H1 (cell line): ENCODE measurements at regions not wholly inside any gene's neighbourhood (a gene's known extent, or its start where the extent isn't known, plus 50 kb on each side); places are given as distances from the start of the nearest gene placed in this dataset.

Experiments used
- CTCF ChIA-PET: fragments of 300-600 bp; sonication (Branson Sonifier 250); formaldehyde crosslinking; loops from one replicate; lab custom pipeline; 2021; ENCODE audit not compliant: partially characterized antibody; lab: Charles Lee
- POLR2A ChIA-PET: fragments of 300-600 bp; sonication (Branson Sonifier 250); formaldehyde crosslinking; loops from one replicate; lab custom pipeline; 2021; ENCODE audit warnings: inconsistent platforms; ENCODE audit not compliant: partially characterized antibody; lab: Charles Lee
- DNase-seq, 2 experiments: peaks; one replicate each; pipeline versions ENCODE4 v3.0.0 to v3.0.0-alpha.2; 2010 to 2022; ENCODE audit warnings: low spot score in 2 of 2, low read depth in 1 of 2, mixed read lengths in 1 of 2
- FAIRE-seq: peaks from 2 replicates; lab custom pipeline; 2011; peaks lifted over from hg19 to GRCh38; lab: Jason Lieb, UNC
- H2AFZ ChIP-seq: 2 replicates; pipeline ENCODE4 v1.8.1; 2012; ENCODE audit warnings: low read length, inconsistent platforms
- H2AK5ac ChIP-seq: 2 replicates; pipeline ENCODE4 v1.6.1; 2013; ENCODE audit warnings: low read depth, low read length
- H2BK120ac ChIP-seq: replicated peaks from 2 replicates; pipeline ENCODE3; 2013; ENCODE audit warnings: low read depth, low read length, inconsistent platforms
- H2BK12ac ChIP-seq: 2 replicates; pipeline ENCODE4 v1.6.1; 2013; ENCODE audit warnings: low read depth, low read length
- H2BK15ac ChIP-seq: 2 replicates; pipeline ENCODE4 v1.6.1; 2013; ENCODE audit warnings: low read length
- H2BK20ac ChIP-seq: 2 replicates; pipeline ENCODE4 v1.6.1; 2013; ENCODE audit warnings: low read length
- H2BK5ac ChIP-seq: 2 replicates; pipeline ENCODE4 v1.6.1; 2013; ENCODE audit warnings: low read depth, low read length
- H3K14ac ChIP-seq: 2 replicates; pipeline ENCODE4 v1.6.1; 2013; ENCODE audit warnings: inconsistent platforms; ENCODE audit not compliant: insufficient read length
- H3K18ac ChIP-seq: 2 replicates; pipeline ENCODE4 v1.6.1; 2013; ENCODE audit warnings: low read length; ENCODE audit errors: extremely low read depth
- H3K23ac ChIP-seq: 2 replicates; pipeline ENCODE4 v1.6.1; 2013; ENCODE audit warnings: inconsistent platforms; ENCODE audit not compliant: insufficient read length
- H3K23me2 ChIP-seq: 2 replicates; pipeline ENCODE4 v1.6.1; 2013; ENCODE audit warnings: low read depth, low read length
- H3K27ac ChIP-seq: 2 replicates; pipeline ENCODE4 v1.6.1; 2011; ENCODE audit warnings: low read depth, low read length, inconsistent platforms
- H3K27me3 ChIP-seq, 4 experiments: replicated peaks in 1 of 4; 1 replicate in 1 of 4; 2 replicates in 3 of 4; pipeline versions ENCODE4 v1.6.1 to v1.8.1; 2011 to 2013; ENCODE audit warnings: low read length in 3 of 4, mild to moderate bottlenecking in 3 of 4, inconsistent platforms in 2 of 4, mixed read lengths in 2 of 4, moderate library complexity in 1 of 4; ENCODE audit not compliant: control insufficient read depth in 3 of 4, insufficient read depth in 3 of 4; ENCODE audit errors: extremely low read depth in 1 of 4
- H3K36me3 ChIP-seq, 4 experiments: 2 replicates each; pipeline versions ENCODE4 v1.6.1 to v1.8.1; 2011 to 2013; ENCODE audit warnings: mild to moderate bottlenecking in 4 of 4, low read length in 3 of 4, moderate library complexity in 2 of 4, control low read depth in 1 of 4, inconsistent platforms in 1 of 4; ENCODE audit not compliant: insufficient read depth in 4 of 4, control insufficient read depth in 2 of 4
- H3K4ac ChIP-seq: replicated peaks from 2 replicates; pipeline ENCODE3; 2013; ENCODE audit warnings: low read length, low read depth, mixed read lengths, inconsistent platforms; ENCODE audit not compliant: insufficient read length
- H3K4me1 ChIP-seq, 4 experiments: replicated peaks in 1 of 4; 1 replicate in 1 of 4; 2 replicates in 3 of 4; pipeline versions ENCODE4 v1.6.1 to v1.8.1; 2011 to 2013; ENCODE audit warnings: low read length in 3 of 4, inconsistent platforms in 2 of 4, mixed read lengths in 1 of 4; ENCODE audit not compliant: insufficient read depth in 4 of 4, control insufficient read depth in 3 of 4
- H3K4me2 ChIP-seq, 2 experiments: 2 replicates each; pipeline versions ENCODE4 v1.6.1 to v1.8.1; 2011 to 2013; ENCODE audit warnings: low read depth in 2 of 2, low read length in 2 of 2, control low read depth in 1 of 2, inconsistent platforms in 1 of 2, mild to moderate bottlenecking in 1 of 2; ENCODE audit not compliant: insufficient read depth in 1 of 2
- H3K4me3 ChIP-seq, 4 experiments: fragments of 200-600, 300-600 bp in 1 of 4; sonication (generic), shearing (Covaris generic), sonication (Bioruptor Twin) in 1 of 4; 2 replicates each; pipeline versions ENCODE4 v1.5.1 to v1.8.1; 2011 to 2016; ENCODE audit warnings: low read length in 4 of 4, low read depth in 3 of 4, control low read depth in 2 of 4, inconsistent platforms in 2 of 4, mild to moderate bottlenecking in 2 of 4, mixed read lengths in 1 of 4, moderate library complexity in 1 of 4; ENCODE audit not compliant: insufficient read depth in 2 of 4; ENCODE audit errors: extremely low read depth in 1 of 4
- H3K56ac ChIP-seq: replicated peaks from 2 replicates; pipeline ENCODE3; 2013; ENCODE audit warnings: low read depth, mild to moderate bottlenecking, mixed read lengths, low read length, inconsistent platforms; ENCODE audit not compliant: insufficient read length
- H3K79me1 ChIP-seq: 2 replicates; pipeline ENCODE4 v1.6.1; 2013; ENCODE audit warnings: low read depth, low read length, control low read depth
- H3K79me2 ChIP-seq, 2 experiments: 2 replicates each; pipeline versions ENCODE4 v1.6.1 to v1.8.1; 2012 to 2013; ENCODE audit warnings: low read length in 2 of 2, mild to moderate bottlenecking in 2 of 2, inconsistent platforms in 1 of 2; ENCODE audit not compliant: insufficient read depth in 2 of 2, control insufficient read depth in 1 of 2
- H3K9ac ChIP-seq, 4 experiments: replicated peaks in 1 of 4; 1 replicate in 1 of 4; 2 replicates in 3 of 4; pipeline versions ENCODE4 v1.6.1 to v1.8.1; 2011 to 2013; ENCODE audit warnings: low read depth in 3 of 4, low read length in 3 of 4, control low read depth in 2 of 4, mild to moderate bottlenecking in 2 of 4, moderate library complexity in 2 of 4, inconsistent platforms in 1 of 4; ENCODE audit errors: extremely low read depth in 1 of 4
- H3K9me3 ChIP-seq, 2 experiments: 2 replicates each; pipeline versions ENCODE4 v1.6.1 to v1.8.1; 2012 to 2013; ENCODE audit warnings: mild to moderate bottlenecking in 2 of 2, moderate library complexity in 2 of 2, control low read depth in 1 of 2, inconsistent platforms in 1 of 2, low read depth in 1 of 2, low read length in 1 of 2, mixed read lengths in 1 of 2; ENCODE audit not compliant: insufficient read depth in 2 of 2
- H4K20me1 ChIP-seq, 2 experiments: replicated peaks in 1 of 2; 2 replicates each; pipeline versions ENCODE3 to v1.8.1; 2011 to 2013; ENCODE audit warnings: inconsistent platforms in 2 of 2, low read length in 2 of 2, mild to moderate bottlenecking in 1 of 2; ENCODE audit not compliant: insufficient read depth in 2 of 2, control insufficient read depth in 1 of 2
- H4K5ac ChIP-seq: 2 replicates; pipeline ENCODE4 v1.6.1; 2013; ENCODE audit warnings: low read length, low read depth, mixed read lengths, inconsistent platforms; ENCODE audit not compliant: insufficient read length
- H4K8ac ChIP-seq: 2 replicates; pipeline ENCODE4 v1.8.0; 2013; ENCODE audit warnings: mild to moderate bottlenecking, moderate library complexity, low read length, inconsistent platforms; ENCODE audit not compliant: insufficient read depth; ENCODE audit errors: extremely low read depth
- H4K91ac ChIP-seq: replicated peaks from 2 replicates; pipeline ENCODE3; 2013; ENCODE audit warnings: low read length, mixed read lengths, inconsistent platforms; ENCODE audit not compliant: insufficient read length
- CHD2 ChIP-seq: IDR thresholded peaks from 2 replicates; pipeline ENCODE4 v1.6.1; 2012; ENCODE audit warnings: low read length, improper control_type of control experiment
- FOSL1 ChIP-seq: IDR thresholded peaks from 2 replicates; pipeline ENCODE4 v1.6.1; 2011; ENCODE audit warnings: mild to moderate bottlenecking, low read depth, low read length, moderate library complexity; ENCODE audit not compliant: insufficient read depth
- GABPA ChIP-seq: IDR thresholded peaks from 2 replicates; pipeline ENCODE4 v1.6.1; 2011; ENCODE audit warnings: mild to moderate bottlenecking, low read length, moderate library complexity, borderline replicate concordance; ENCODE audit not compliant: insufficient read depth
- GTF2F1 ChIP-seq: IDR thresholded peaks from 2 replicates; pipeline ENCODE4 v1.6.1; 2012; ENCODE audit warnings: low read depth, low read length, improper control_type of control experiment, borderline replicate concordance
- HDAC6 ChIP-seq: IDR thresholded peaks from one replicate; pipeline ENCODE4 v1.7.1; 2012; ENCODE audit warnings: low read depth, mild to moderate bottlenecking, inconsistent platforms, low read length, moderate library complexity
- KDM5A ChIP-seq: fragments of 200-600 bp; IDR thresholded peaks from 2 replicates; pipeline ENCODE4 v1.7.1; 2012; ENCODE audit warnings: mild to moderate bottlenecking, low read length, inconsistent platforms, mixed read lengths
- POLR2A ChIP-seq, 2 experiments: IDR thresholded peaks; 1 replicate in 1 of 2; 2 replicates in 1 of 2; pipeline ENCODE4 v1.6.1; 2011; ENCODE audit warnings: low read depth in 2 of 2, low read length in 2 of 2, mild to moderate bottlenecking in 2 of 2; ENCODE audit errors: control extremely low read depth in 1 of 2
- POLR2AphosphoS5 ChIP-seq: IDR thresholded peaks from 2 replicates; pipeline ENCODE4 v1.6.1; 2011; ENCODE audit warnings: low read depth, low read length
- SRF ChIP-seq: IDR thresholded peaks from 2 replicates; pipeline ENCODE4 v1.6.1; 2011; ENCODE audit warnings: mild to moderate bottlenecking, low read depth, low read length, moderate library complexity
- TBP ChIP-seq: IDR thresholded peaks from 2 replicates; pipeline ENCODE4 v1.6.1; 2011; ENCODE audit warnings: low read depth, low read length, improper control_type of control experiment
- WGBS, 2 experiments: shearing (Covaris generic) in 1 of 2; methylation state at CpG; one replicate each; pipeline versions ENCODE4 v1.1.6 to v1.1.7; 2013 to 2015; ENCODE audit warnings: low lambda C conversion rate in 2 of 2, mixed read lengths in 2 of 2, inconsistent platforms in 1 of 2, low coverage in 1 of 2, missing lambda C conversion rate in 1 of 2; ENCODE audit not compliant: insufficient replicate concordance in 2 of 2, insufficient coverage in 1 of 2, insufficient read length in 1 of 2; ENCODE audit errors: extremely low coverage in 1 of 2, missing lambda C conversion rate in 1 of 2; 5-methylcytosine and 5-hydroxymethylcytosine counted together
- TF ChIP-seq, protein P1 (sequence below): IDR thresholded peaks from 2 replicates; pipeline ENCODE4 v1.6.1; 2011; ENCODE audit warnings: low read depth, mild to moderate bottlenecking, low read length; ENCODE audit not compliant: insufficient read depth

DNA sequence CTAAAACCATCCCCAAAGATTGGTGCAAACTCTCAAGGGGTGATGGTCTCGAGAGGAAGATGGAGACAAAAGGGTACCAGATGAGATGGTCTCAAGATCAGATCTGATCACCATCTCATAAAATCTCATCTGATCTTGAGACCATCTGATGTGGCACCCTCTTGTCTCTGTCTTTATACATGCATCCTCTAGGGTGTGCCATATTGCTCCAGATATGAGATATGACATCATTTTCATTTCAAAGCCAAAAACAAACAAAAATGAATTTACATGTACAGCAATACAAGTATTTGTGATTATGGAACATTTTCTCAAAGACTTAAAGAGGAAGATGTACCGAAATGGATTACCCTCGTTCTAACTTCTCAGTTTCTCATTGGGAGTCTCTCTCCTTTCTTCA lies 787.2 kb downstream of the GALC start:
- Histone ChIP-seq H2BK5ac (no peak overlapping the region), H2BK120ac (no peak overlapping the region), H2BK12ac (no peak overlapping the region), H3K79me1 (no peaks in the 10 kb centered on the region), H3K23ac (no peak overlapping the region), H2AFZ (no peak overlapping the region; the same call in 1 of the 2 replicates), H3K36me3 (no peaks in the 10 kb centered on the region), H4K20me1 (no peaks in the 10 kb centered on the region), H4K91ac (no peak overlapping the region), H2BK20ac (no peak overlapping the region), H3K14ac (no peak overlapping the region), H3K4me2 (no peak overlapping the region)
- CTCF ChIA-PET, result no interaction called here
- TF ChIP-seq POLR2AphosphoS5 (no peak), KDM5A (no peak), GTF2F1 (no peak), HDAC6 (no peak), GABPA (no peak), TBP (no peak), SRF (no peak), POLR2A (IDR thresholded peaks at IDR 0.05; ENCODE audit: control extremely low read depth in 1 of 2, low read depth in 2 of 2, low read length in 2 of 2) (no peak), CHD2 (no peak), FOSL1 (no peak)
- TF ChIP-seq, protein P1, sequence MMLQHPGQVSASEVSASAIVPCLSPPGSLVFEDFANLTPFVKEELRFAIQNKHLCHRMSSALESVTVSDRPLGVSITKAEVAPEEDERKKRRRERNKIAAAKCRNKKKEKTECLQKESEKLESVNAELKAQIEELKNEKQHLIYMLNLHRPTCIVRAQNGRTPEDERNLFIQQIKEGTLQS, result no peak
- TF ChIP-seq, all 59 proteins: peak for 0
- H3K27ac ChIP-seq, result no peak overlapping the region
- POLR2A ChIA-PET, result no interaction called here
- H2BK15ac ChIP-seq, result no peak overlapping the region
- no peak for DNase-seq
- 92% methylated on average over 3 of the region's 3 CpGs; no CpG with 5 or more reads in 1 of the 2 experiments for WGBS, 2 experiments
- no peaks in the 10 kb centered on the region for H3K27me3 ChIP-seq
- no peak overlapping the region for H4K8ac ChIP-seq
- H3K18ac ChIP-seq, result no peak overlapping the region
- no peaks in the 10 kb centered on the region for H3K9me3 ChIP-seq
- no peak overlapping the region for H2AK5ac ChIP-seq
- no peaks in the 10 kb centered on the region for H3K23me2 ChIP-seq
- no peak overlapping the region for H3K9ac ChIP-seq
- no peak overlapping the region for H3K4me3 ChIP-seq
- no peaks in the 10 kb centered on the region for H3K4me1 ChIP-seq
- FAIRE-seq, result no peak
- no peak overlapping the region for H3K4ac ChIP-seq
- no peak overlapping the region for H4K5ac ChIP-seq
- H3K79me2 ChIP-seq, result no peaks in the 10 kb centered on the region
- H3K56ac ChIP-seq, result no peak overlapping the region
